ENCODE measurements at regions not wholly inside any gene's neighbourhood (a gene's known extent, or its start where the extent isn't known, plus 50 kb on each side); places are given as distances from the start of the nearest gene placed in this dataset.
"Not testable (repeated sequence)": the region's sequence is repeated elsewhere in the genome, so short reads cannot be mapped to it uniquely, and the experiment has no call there.

DNA sequence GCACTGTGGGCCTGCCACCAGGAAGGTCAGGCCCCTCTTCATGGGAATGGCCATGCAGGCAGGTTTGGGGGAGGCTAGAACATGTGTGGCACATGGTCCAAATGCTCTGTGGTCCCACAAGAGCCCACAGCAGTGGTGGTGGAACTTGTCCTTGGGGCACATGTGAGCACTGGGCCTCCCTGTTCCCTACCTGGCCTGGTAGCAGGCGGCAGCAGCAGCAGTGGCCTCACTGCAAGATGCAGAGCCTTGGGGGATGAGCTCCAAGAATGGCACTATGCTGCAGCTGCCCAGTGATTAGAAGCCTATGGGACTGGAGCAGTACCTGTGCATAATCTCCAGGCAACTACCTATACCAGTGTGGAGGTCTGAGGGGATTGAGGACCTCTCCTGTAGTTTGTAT lies 197.0 kb upstream of the DCAF8L1 start:
- H3K4me3 ChIP-seq (replicated peaks; ENCODE audit: low read depth, low read length): no peak overlapping the region
- no peak for DNase-seq (ENCODE audit: extremely low read depth, low read depth)
- TF ChIP-seq CTCF (IDR thresholded peaks at IDR 0.05; ENCODE audit: low read depth, low read length, missing control alignments): no peak

DNA sequence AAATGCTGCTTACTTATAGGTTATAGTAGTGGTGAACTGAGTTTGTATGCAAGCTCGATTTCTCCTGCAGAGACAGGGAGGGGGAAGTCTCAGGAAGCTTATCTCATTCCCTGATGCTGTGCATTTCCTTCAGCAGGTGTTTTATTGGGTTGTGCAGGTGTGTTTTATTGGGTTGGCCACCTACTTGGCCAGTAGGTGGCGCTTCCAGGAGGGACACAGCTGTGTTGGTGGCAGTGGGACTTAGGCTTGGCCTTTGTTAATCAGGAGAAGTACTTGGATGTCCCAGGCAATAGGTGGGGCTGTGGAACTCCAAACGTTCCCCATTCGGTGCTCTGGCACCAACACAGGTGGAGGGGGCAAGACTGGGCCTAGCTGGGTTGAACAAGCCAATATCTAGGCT lies 196.0 kb upstream of the DCAF8L1 start:
- DNase-seq (ENCODE audit: extremely low read depth, low read depth): no peak
- peak; percentile 7 for TF ChIP-seq CTCF (IDR thresholded peaks at IDR 0.05; ENCODE audit: low read depth, low read length, missing control alignments)
- no peak overlapping the region for H3K4me3 ChIP-seq (replicated peaks; ENCODE audit: low read depth, low read length)

- TF ChIP-seq CTCF (IDR thresholded peaks at IDR 0.05; ENCODE audit: low read depth, low read length, missing control alignments): no peak
- no peak for DNase-seq (ENCODE audit: extremely low read depth, low read depth)
- H3K4me3 ChIP-seq (replicated peaks; ENCODE audit: low read depth, low read length): no peak overlapping the region
Measured at GRCh38 chrX:28170713-28171112, 189.5 kb upstream of the DCAF8L1 start.

GRCh38 chrX:28158019-28158777 lies 176.9 kb upstream of the DCAF8L1 start:
- DNase-seq (ENCODE audit: extremely low read depth, low read depth): no peak
- TF ChIP-seq CTCF (IDR thresholded peaks at IDR 0.05; ENCODE audit: low read depth, low read length, missing control alignments): no peak
- no peak overlapping the region for H3K4me3 ChIP-seq (replicated peaks; ENCODE audit: low read depth, low read length)

GRCh38 chrX:28152263-28152662 lies 171.0 kb upstream of the DCAF8L1 start:
- DNase-seq (ENCODE audit: extremely low read depth, low read depth); H3K4me3 ChIP-seq (replicated peaks; ENCODE audit: low read depth, low read length): not testable (repeated sequence)

GRCh38 chrX:28135378-28136047 lies 154.3 kb upstream of the DCAF8L1 start:
- no peak for DNase-seq (ENCODE audit: extremely low read depth, low read depth)
- H3K4me3 ChIP-seq (replicated peaks; ENCODE audit: low read depth, low read length): no peak overlapping the region
- no peak for TF ChIP-seq CTCF (IDR thresholded peaks at IDR 0.05; ENCODE audit: low read depth, low read length, missing control alignments)

- DNase-seq (ENCODE audit: extremely low read depth, low read depth): no peak
- no peak overlapping the region for H3K4me3 ChIP-seq (replicated peaks; ENCODE audit: low read depth, low read length)
- no peak for TF ChIP-seq CTCF (IDR thresholded peaks at IDR 0.05; ENCODE audit: low read depth, low read length, missing control alignments)
Measured at GRCh38 chrX:28133763-28134162, 152.5 kb upstream of the DCAF8L1 start.
